ENCODE measurements at regions not wholly inside any gene's neighbourhood (a gene's known extent, or its start where the extent isn't known, plus 50 kb on each side); places are given as distances from the start of the nearest gene placed in this dataset.

GRCh38 chr5:5062525-5063302 is 77.4 kb upstream of the ADAMTS16 start:
- TF ChIP-seq POLR2A (IDR thresholded peaks at IDR 0.05) = no peak
- no peak for TF ChIP-seq EP300 (IDR thresholded peaks at IDR 0.05)
